ENCODE measurements at regions not wholly inside any gene's neighbourhood (a gene's known extent, or its start where the extent isn't known, plus 50 kb on each side); places are given as distances from the start of the nearest gene placed in this dataset.
"Not testable (repeated sequence)": the region's sequence is repeated elsewhere in the genome, so short reads cannot be mapped to it uniquely, and the experiment has no call there.

- Histone ChIP-seq H3K4me3 (ENCODE audit: low read depth in 1 of 2, low read length in 2 of 2) (no peak overlapping the region), H3K36me3 (ENCODE audit: control insufficient read depth in 1 of 2, insufficient read depth in 2 of 2, low read length in 2 of 2) (no peaks in the 10 kb centered on the region), H3K27ac (ENCODE audit: low read length) (no peak overlapping the region), H3K4me1 (ENCODE audit: control insufficient read depth in 1 of 2, insufficient read depth in 2 of 2, low read length in 2 of 2) (no peaks in the 10 kb centered on the region), H3K9me3 (ENCODE audit: control insufficient read depth in 1 of 2, low read length in 2 of 2) (no peaks in the 10 kb centered on the region), H3K27me3 (ENCODE audit: low read depth, low read length) (no peaks in the 10 kb centered on the region)
These were observed 579.0 kb upstream of the CBLB start for GRCh38 chr3:106447723-106448301.

GRCh38 chr3:106448372-106448966, 579.7 kb upstream of the CBLB start:
- not testable (repeated sequence) for H3K36me3 ChIP-seq (ENCODE audit: control insufficient read depth in 1 of 2, insufficient read depth in 2 of 2, low read length in 2 of 2); H3K27ac ChIP-seq (ENCODE audit: low read length); H3K9me3 ChIP-seq (ENCODE audit: control insufficient read depth in 1 of 2, low read length in 2 of 2); H3K4me3 ChIP-seq (ENCODE audit: low read depth in 1 of 2, low read length in 2 of 2); H3K4me1 ChIP-seq (ENCODE audit: control insufficient read depth in 1 of 2, insufficient read depth in 2 of 2, low read length in 2 of 2); H3K27me3 ChIP-seq (ENCODE audit: low read depth, low read length)

GRCh38 chr3:106452096-106452495, 583.3 kb upstream of the CBLB start:
- Histone ChIP-seq H3K36me3 (ENCODE audit: control insufficient read depth in 1 of 2, insufficient read depth in 2 of 2, low read length in 2 of 2) (no peaks in the 10 kb centered on the region), H3K27ac (ENCODE audit: low read length) (no peak overlapping the region), H3K9me3 (ENCODE audit: control insufficient read depth in 1 of 2, low read length in 2 of 2) (no peaks in the 10 kb centered on the region), H3K27me3 (ENCODE audit: low read depth, low read length) (no peaks in the 10 kb centered on the region), H3K4me3 (ENCODE audit: low read depth in 1 of 2, low read length in 2 of 2) (no peak overlapping the region), H3K4me1 (ENCODE audit: control insufficient read depth in 1 of 2, insufficient read depth in 2 of 2, low read length in 2 of 2) (no peaks in the 10 kb centered on the region)

GRCh38 chr3:106454497-106454896, 585.7 kb upstream of the CBLB start:
- H3K27ac ChIP-seq (ENCODE audit: low read length) = no peak overlapping the region
- H3K9me3 ChIP-seq (ENCODE audit: control insufficient read depth in 1 of 2, low read length in 2 of 2) = no peaks in the 10 kb centered on the region
- no peaks in the 10 kb centered on the region for H3K27me3 ChIP-seq (ENCODE audit: low read depth, low read length)
- no peak overlapping the region for H3K4me3 ChIP-seq (ENCODE audit: low read depth in 1 of 2, low read length in 2 of 2)
- no peaks in the 10 kb centered on the region for H3K36me3 ChIP-seq (ENCODE audit: control insufficient read depth in 1 of 2, insufficient read depth in 2 of 2, low read length in 2 of 2)
- no peaks in the 10 kb centered on the region for H3K4me1 ChIP-seq (ENCODE audit: control insufficient read depth in 1 of 2, insufficient read depth in 2 of 2, low read length in 2 of 2)

GRCh38 chr3:106457281-106458180, 588.7 kb upstream of the CBLB start:
- Histone ChIP-seq H3K27ac (ENCODE audit: low read length) (no peak overlapping the region), H3K27me3 (ENCODE audit: low read depth, low read length) (no peaks in the 10 kb centered on the region), H3K9me3 (ENCODE audit: control insufficient read depth in 1 of 2, low read length in 2 of 2) (no peaks in the 10 kb centered on the region), H3K36me3 (ENCODE audit: control insufficient read depth in 1 of 2, insufficient read depth in 2 of 2, low read length in 2 of 2) (no peaks in the 10 kb centered on the region), H3K4me1 (ENCODE audit: control insufficient read depth in 1 of 2, insufficient read depth in 2 of 2, low read length in 2 of 2) (no peaks in the 10 kb centered on the region), H3K4me3 (ENCODE audit: low read depth in 1 of 2, low read length in 2 of 2) (no peak overlapping the region)

GRCh38 chr3:106458952-106459351, 590.1 kb upstream of the CBLB start:
- Histone ChIP-seq H3K4me1 (ENCODE audit: control insufficient read depth in 1 of 2, insufficient read depth in 2 of 2, low read length in 2 of 2) (no peaks in the 10 kb centered on the region), H3K4me3 (ENCODE audit: low read depth in 1 of 2, low read length in 2 of 2) (no peak overlapping the region), H3K27ac (ENCODE audit: low read length) (no peak overlapping the region), H3K9me3 (ENCODE audit: control insufficient read depth in 1 of 2, low read length in 2 of 2) (no peaks in the 10 kb centered on the region), H3K36me3 (ENCODE audit: control insufficient read depth in 1 of 2, insufficient read depth in 2 of 2, low read length in 2 of 2) (no peaks in the 10 kb centered on the region), H3K27me3 (ENCODE audit: low read depth, low read length) (no peaks in the 10 kb centered on the region)

GRCh38 chr3:106466881-106467280, 598.1 kb upstream of the CBLB start:
- H3K9me3 ChIP-seq (ENCODE audit: control insufficient read depth in 1 of 2, low read length in 2 of 2) = no peaks in the 10 kb centered on the region
- H3K4me3 ChIP-seq (ENCODE audit: low read depth in 1 of 2, low read length in 2 of 2) = no peak overlapping the region
- H3K27me3 ChIP-seq (ENCODE audit: low read depth, low read length) = no peaks in the 10 kb centered on the region

GRCh38 chr3:106473576-106474475, 605.0 kb upstream of the CBLB start:
- Histone ChIP-seq H3K9me3 (ENCODE audit: control insufficient read depth in 1 of 2, low read length in 2 of 2) (peaks cover 0 to 3% of the 10 kb centered on the region in 2 donors), H3K4me1 (ENCODE audit: control insufficient read depth in 1 of 2, insufficient read depth in 2 of 2, low read length in 2 of 2) (no peaks in the 10 kb centered on the region), H3K27ac (ENCODE audit: low read length) (no peak overlapping the region), H3K27me3 (ENCODE audit: low read depth, low read length) (no peaks in the 10 kb centered on the region), H3K4me3 (ENCODE audit: low read depth in 1 of 2, low read length in 2 of 2) (no peak overlapping the region), H3K36me3 (ENCODE audit: control insufficient read depth in 1 of 2, insufficient read depth in 2 of 2, low read length in 2 of 2) (no peaks in the 10 kb centered on the region)

More at GRCh38 chr3:106466881-106467280, 598.1 kb upstream of the CBLB start:
- no peaks in the 10 kb centered on the region for H3K4me1 ChIP-seq (ENCODE audit: control insufficient read depth in 1 of 2, insufficient read depth in 2 of 2, low read length in 2 of 2)
- no peaks in the 10 kb centered on the region for H3K36me3 ChIP-seq (ENCODE audit: control insufficient read depth in 1 of 2, insufficient read depth in 2 of 2, low read length in 2 of 2)
- no peak overlapping the region for H3K27ac ChIP-seq (ENCODE audit: low read length)

- Histone ChIP-seq H3K27ac (ENCODE audit: low read length) (no peak overlapping the region), H3K9me3 (ENCODE audit: control insufficient read depth in 1 of 2, low read length in 2 of 2) (peaks cover 2 to 6% of the 10 kb centered on the region in 2 donors), H3K4me1 (ENCODE audit: control insufficient read depth in 1 of 2, insufficient read depth in 2 of 2, low read length in 2 of 2) (no peaks in the 10 kb centered on the region)
These were observed 613.6 kb upstream of the CBLB start for GRCh38 chr3:106482451-106482850.

GRCh38 chr3:106485217-106485616, 616.4 kb upstream of the CBLB start:
- Histone ChIP-seq H3K4me3 (ENCODE audit: low read depth in 1 of 2, low read length in 2 of 2) (no peak overlapping the region), H3K27ac (ENCODE audit: low read length) (no peak overlapping the region), H3K27me3 (ENCODE audit: low read depth, low read length) (no peaks in the 10 kb centered on the region), H3K4me1 (ENCODE audit: control insufficient read depth in 1 of 2, insufficient read depth in 2 of 2, low read length in 2 of 2) (no peaks in the 10 kb centered on the region), H3K9me3 (ENCODE audit: control insufficient read depth in 1 of 2, low read length in 2 of 2) (no peaks in the 10 kb centered on the region), H3K36me3 (ENCODE audit: control insufficient read depth in 1 of 2, insufficient read depth in 2 of 2, low read length in 2 of 2) (no peaks in the 10 kb centered on the region)

More at GRCh38 chr3:106482451-106482850, 613.6 kb upstream of the CBLB start:
- H3K4me3 ChIP-seq (ENCODE audit: low read depth in 1 of 2, low read length in 2 of 2) = no peak overlapping the region
- H3K36me3 ChIP-seq (ENCODE audit: control insufficient read depth in 1 of 2, insufficient read depth in 2 of 2, low read length in 2 of 2) = no peaks in the 10 kb centered on the region
- H3K27me3 ChIP-seq (ENCODE audit: low read depth, low read length) = no peaks in the 10 kb centered on the region

- H3K27me3 ChIP-seq (ENCODE audit: low read depth, low read length) = no peaks in the 10 kb centered on the region
- H3K27ac ChIP-seq (ENCODE audit: low read length) = no peak overlapping the region
- no peaks in the 10 kb centered on the region for H3K9me3 ChIP-seq (ENCODE audit: control insufficient read depth in 1 of 2, low read length in 2 of 2)
- H3K36me3 ChIP-seq (ENCODE audit: control insufficient read depth in 1 of 2, insufficient read depth in 2 of 2, low read length in 2 of 2) = no peaks in the 10 kb centered on the region
- H3K4me1 ChIP-seq (ENCODE audit: control insufficient read depth in 1 of 2, insufficient read depth in 2 of 2, low read length in 2 of 2) = no peaks in the 10 kb centered on the region
- no peak overlapping the region for H3K4me3 ChIP-seq (ENCODE audit: low read depth in 1 of 2, low read length in 2 of 2)
These were observed 617.0 kb upstream of the CBLB start for GRCh38 chr3:106485802-106486201.
